ENCODE measurements at regions not wholly inside any gene's neighbourhood (a gene's known extent, or its start where the extent isn't known, plus 50 kb on each side); places are given as distances from the start of the nearest gene placed in this dataset.

- CTCF ChIA-PET, result interaction anchor here (0.6 kb wide), 1 partner anchor 551 kb away, joined by 3 read pairs; no protein-coding TSS in a partner anchor
- H3K9me3 Mint-ChIP-seq (ENCODE audit: unreplicated experiment), result no peaks in the 10 kb centered on the region
- POLR2A ChIA-PET, result no interaction called here
- H3K27ac Mint-ChIP-seq (ENCODE audit: low read depth, unreplicated experiment), result no peak overlapping the region
- H3K36me3 Mint-ChIP-seq (ENCODE audit: insufficient read depth, unreplicated experiment), result peaks cover 5% of the 10 kb centered on the region
- intact Hi-C loops (cut with micrococcal nuclease), result no loop called here
- no peak for TF ChIP-seq CTCF (IDR thresholded peaks at IDR 0.05; ENCODE audit: unreplicated experiment)
- no peak overlapping the region for H3K4me3 Mint-ChIP-seq (ENCODE audit: unreplicated experiment)
- H3K27me3 Mint-ChIP-seq (ENCODE audit: insufficient read depth, unreplicated experiment), result peaks cover 54% of the 10 kb centered on the region
- no TSS peak for BruUV-seq (replicated peaks)
- H3K4me1 Mint-ChIP-seq (ENCODE audit: insufficient read depth, unreplicated experiment), result peaks cover 7% of the 10 kb centered on the region
- DNase-seq (ENCODE audit: unreplicated experiment), result no peak
Observed at GRCh38 chr14:59103396-59103795, 85.1 kb upstream of the DAAM1 start.

- Mint-ChIP-seq H3K9me3 (ENCODE audit: unreplicated experiment) (no peaks in the 10 kb centered on the region), H3K27ac (ENCODE audit: low read depth, unreplicated experiment) (no peak overlapping the region), H3K27me3 (ENCODE audit: insufficient read depth, unreplicated experiment) (peaks cover 68% of the 10 kb centered on the region), H3K4me1 (ENCODE audit: insufficient read depth, unreplicated experiment) (peaks cover 7% of the 10 kb centered on the region), H3K4me3 (ENCODE audit: unreplicated experiment) (no peak overlapping the region), H3K36me3 (ENCODE audit: insufficient read depth, unreplicated experiment) (peaks cover 9% of the 10 kb centered on the region)
- no TSS peak for BruUV-seq (replicated peaks)
- CTCF ChIA-PET, result interaction anchor here (0.7 to 3.5 kb wide), 4 partner anchors 17 to 521 kb away, joined by 3 to 17 read pairs (median 3); no protein-coding TSS in a partner anchor
- no peak for DNase-seq (ENCODE audit: unreplicated experiment)
- POLR2A ChIA-PET, result no interaction called here
- intact Hi-C loops (cut with micrococcal nuclease), result no loop called here
- no peak for TF ChIP-seq CTCF (IDR thresholded peaks at IDR 0.05; ENCODE audit: unreplicated experiment)
Observed at GRCh38 chr14:59107819-59108218, 80.6 kb upstream of the DAAM1 start.

GRCh38 chr14:59116984-59117415 is 71.5 kb upstream of the DAAM1 start:
- DNase-seq (ENCODE audit: unreplicated experiment), result peak; percentile 6
- CTCF ChIA-PET, result no interaction called here
- POLR2A ChIA-PET, result no interaction called here
- Mint-ChIP-seq H3K27me3 (ENCODE audit: insufficient read depth, unreplicated experiment) (peaks cover 67% of the 10 kb centered on the region), H3K36me3 (ENCODE audit: insufficient read depth, unreplicated experiment) (no peaks in the 10 kb centered on the region), H3K9me3 (ENCODE audit: unreplicated experiment) (no peaks in the 10 kb centered on the region), H3K4me1 (ENCODE audit: insufficient read depth, unreplicated experiment) (peaks cover 4% of the 10 kb centered on the region), H3K4me3 (ENCODE audit: unreplicated experiment) (no peak overlapping the region), H3K27ac (ENCODE audit: low read depth, unreplicated experiment) (no peak overlapping the region)
- intact Hi-C loops (cut with micrococcal nuclease), result no loop called here
- BruUV-seq (replicated peaks), result no TSS peak
- TF ChIP-seq CTCF (IDR thresholded peaks at IDR 0.05; ENCODE audit: unreplicated experiment), result no peak

- H3K27ac Mint-ChIP-seq (ENCODE audit: low read depth, unreplicated experiment), result no peak overlapping the region
- ChIA-PET POLR2A (no interaction called here), CTCF (interaction anchor here (0.6 kb wide), 1 partner anchor 541 kb away, joined by 4 read pairs; no protein-coding TSS in a partner anchor)
- H3K36me3 Mint-ChIP-seq (ENCODE audit: insufficient read depth, unreplicated experiment), result no peaks in the 10 kb centered on the region
- intact Hi-C loops (cut with micrococcal nuclease), result no loop called here
- H3K27me3 Mint-ChIP-seq (ENCODE audit: insufficient read depth, unreplicated experiment), result peaks cover 57% of the 10 kb centered on the region
- peaks cover 4% of the 10 kb centered on the region for H3K4me1 Mint-ChIP-seq (ENCODE audit: insufficient read depth, unreplicated experiment)
- no TSS peak for BruUV-seq (replicated peaks)
- no peak overlapping the region for H3K4me3 Mint-ChIP-seq (ENCODE audit: unreplicated experiment)
- DNase-seq (ENCODE audit: unreplicated experiment), result no peak
- TF ChIP-seq CTCF (IDR thresholded peaks at IDR 0.05; ENCODE audit: unreplicated experiment), result no peak
- H3K9me3 Mint-ChIP-seq (ENCODE audit: unreplicated experiment), result no peaks in the 10 kb centered on the region
Observed at GRCh38 chr14:59117754-59118528, 70.5 kb upstream of the DAAM1 start.

Data from MCF 10A (cell line).